MM.1S (cell line): ENCODE measurements at regions not wholly inside any gene's neighbourhood (a gene's known extent, or its start where the extent isn't known, plus 50 kb on each side); places are given as distances from the start of the nearest gene placed in this dataset.

Source experiments
- CTCF ChIP-seq: fragments of 300-600 bp; sonication (generic); IDR thresholded peaks from 2 replicates; pipeline ENCODE4 v1.5.1; 2016; ENCODE audit warnings: antibody characterized with exemption, low read length, mixed read lengths
- EZH2phosphoT487 ChIP-seq: fragments of 300-600 bp; sonication (generic); IDR thresholded peaks from 2 replicates; pipeline ENCODE4 v1.6.1; 2018; ENCODE audit warnings: antibody characterized with exemption, low read length

- TF ChIP-seq CTCF = no peak
- no peak for TF ChIP-seq EZH2phosphoT487
Observed at GRCh38 chr21:14678973-14679574, 133.0 kb upstream of the SAMSN1 start.
